Ovary (tissue), 7 donors: ENCODE measurements at regions not wholly inside any gene's neighbourhood (a gene's known extent, or its start where the extent isn't known, plus 50 kb on each side); places are given as distances from the start of the nearest gene placed in this dataset.

Source experiments
- DNase-seq, 5 donors: peaks; one replicate each; pipeline ENCODE4 v3.0.0-alpha.2; 2019 to 2020
- H3K27ac ChIP-seq, 2 donors: fragments of 200-600 bp; one replicate each; pipeline versions ENCODE4 v1.5.1 to v1.8.0; 2019 to 2022
- H3K27me3 ChIP-seq: fragments of 200-600 bp; one replicate; pipeline ENCODE4 v1.8.0; 2022
- H3K36me3 ChIP-seq: fragments of 200-600 bp; sonication (generic); one replicate; pipeline ENCODE4 v1.5.1; 2019
- H3K4me1 ChIP-seq: one replicate; pipeline ENCODE4 v1.8.1; 2013; ENCODE audit warnings: mild to moderate bottlenecking, moderate library complexity; ENCODE audit not compliant: insufficient read depth
- H3K4me3 ChIP-seq: fragments of 200-600 bp; sonication (generic); one replicate; pipeline ENCODE4 v1.5.1; 2017
- H3K9me3 ChIP-seq, 2 donors: fragments of 200-600 bp in 1 of 2; sonication (generic) in 1 of 2; one replicate each; pipeline versions ENCODE4 v1.5.1 to v1.8.1; 2013 to 2019; ENCODE audit warnings: mild to moderate bottlenecking in 1 of 2, moderate library complexity in 1 of 2
- CTCF ChIP-seq, 3 donors: fragments of 450-650 bp in 2 of 3; fragments of 200-600 bp in 1 of 3; IDR thresholded peaks; one replicate each; pipeline versions ENCODE4 v1.5.1 to v1.8.0; 2016 to 2022; ENCODE audit warnings: antibody characterized with exemption in 3 of 3, mild to moderate bottlenecking in 1 of 3
- EP300 ChIP-seq: sonication (generic); formaldehyde crosslinking; IDR thresholded peaks from one replicate; pipeline ENCODE4 v1.6.1; 2017; ENCODE audit warnings: antibody characterized with exemption
- POLR2A ChIP-seq: fragments of 450-650 bp; IDR thresholded peaks from one replicate; pipeline ENCODE4 v1.6.1; 2017; ENCODE audit warnings: antibody characterized with exemption, mild to moderate bottlenecking, moderate library complexity
- WGBS, 3 donors: extraction: QIAGEN DNeasy Blood & Tissue Kit in 1 of 3; methylation state at CpG; one replicate each; pipeline versions ENCODE4 v1.1.5 to v1.1.7; 2013 to 2017; 5-methylcytosine and 5-hydroxymethylcytosine counted together
- intact Hi-C, 4 donors: fragments of 100-400 bp; cut with DNase I; formaldehyde crosslinking; loops; one replicate each; pipeline versions ENCODE4 v1.11.0 to v1.15.1; 2022 to 2023
- donor health status: DM: no; HTN: no; CAD: no; lungs with moderate emphysema.
- donor health status: DM: no; HTN: no; CAD: no.
- donor health status: Bipolar disorder and iron deficiency.
- donor health status: DM: no; HTN: no; CAD: no.
- donor health status: DM: yes; HTN: yes; CAD: no.

- Histone ChIP-seq H3K9me3 (no peaks in the 10 kb centered on the region), H3K4me3 (no peak overlapping the region), H3K4me1 (no peaks in the 10 kb centered on the region), H3K36me3 (no peaks in the 10 kb centered on the region), H3K27ac (no peak overlapping the region), H3K27me3 (no peaks in the 10 kb centered on the region)
- intact Hi-C loops = no loop called here
- DNase-seq = no peak
- TF ChIP-seq EP300 = no peak
- no peak for TF ChIP-seq CTCF (IDR thresholded peaks at IDR 0.05)
- TF ChIP-seq POLR2A = no peak
- 50 to 65% (median 65%) methylated on average over 1 of the region's 1 CpG for WGBS, 3 donors
Measured at GRCh38 chr2:150571121-150571520, 83.7 kb upstream of the RND3 start.

GRCh38 chr2:150570712-150571111, 83.2 kb upstream of the RND3 start:
- intact Hi-C loops = no loop called here
- 70 to 84% (median 73%) methylated on average over 1 of the region's 1 CpG for WGBS, 3 donors

GRCh38 chr2:150569761-150570160, 82.3 kb upstream of the RND3 start:
- DNase-seq = no peak
- Histone ChIP-seq H3K27ac (no peak overlapping the region), H3K27me3 (no peaks in the 10 kb centered on the region), H3K36me3 (no peaks in the 10 kb centered on the region), H3K4me3 (no peak overlapping the region), H3K9me3 (no peaks in the 10 kb centered on the region), H3K4me1 (no peaks in the 10 kb centered on the region)
- WGBS, 3 donors = 93 to 98% (median 96%) methylated on average over 4 of the region's 4 CpGs
- intact Hi-C loops = no loop called here
- TF ChIP-seq CTCF (IDR thresholded peaks at IDR 0.05) (no peak), POLR2A (no peak), EP300 (no peak)

More at GRCh38 chr2:150570712-150571111, 83.2 kb upstream of the RND3 start:
- no peaks in the 10 kb centered on the region for H3K9me3 ChIP-seq
- no peak overlapping the region for H3K27ac ChIP-seq
- H3K4me1 ChIP-seq = no peaks in the 10 kb centered on the region
- TF ChIP-seq POLR2A (no peak), EP300 (no peak), CTCF (IDR thresholded peaks at IDR 0.05) (no peak)
- no peaks in the 10 kb centered on the region for H3K36me3 ChIP-seq
- DNase-seq = no peak
- no peak overlapping the region for H3K4me3 ChIP-seq
- no peaks in the 10 kb centered on the region for H3K27me3 ChIP-seq

- no peak for TF ChIP-seq EP300
- no peak for TF ChIP-seq POLR2A
- TF ChIP-seq CTCF (IDR thresholded peaks at IDR 0.05) = no peak
Measured at GRCh38 chr2:150567771-150568301, 80.4 kb upstream of the RND3 start.

More at GRCh38 chr2:150567771-150568301, 80.4 kb upstream of the RND3 start:
- intact Hi-C loops = no loop called here
- Histone ChIP-seq H3K27ac (no peak overlapping the region), H3K27me3 (no peaks in the 10 kb centered on the region), H3K9me3 (no peaks in the 10 kb centered on the region), H3K4me1 (no peaks in the 10 kb centered on the region), H3K36me3 (no peaks in the 10 kb centered on the region), H3K4me3 (no peak overlapping the region)
- 93% methylated on average over 4 of the region's 4 CpGs for WGBS, 3 donors
- DNase-seq = no peak
